ENCODE measurements at regions not wholly inside any gene's neighbourhood (a gene's known extent, or its start where the extent isn't known, plus 50 kb on each side); places are given as distances from the start of the nearest gene placed in this dataset.

- no peak for DNase-seq
Measured at GRCh38 chr15:62377736-62378480, 212.8 kb upstream of the C2CD4B start.

- no peak for DNase-seq
Measured at GRCh38 chr15:62378772-62379498, 213.8 kb upstream of the C2CD4B start.

DNA sequence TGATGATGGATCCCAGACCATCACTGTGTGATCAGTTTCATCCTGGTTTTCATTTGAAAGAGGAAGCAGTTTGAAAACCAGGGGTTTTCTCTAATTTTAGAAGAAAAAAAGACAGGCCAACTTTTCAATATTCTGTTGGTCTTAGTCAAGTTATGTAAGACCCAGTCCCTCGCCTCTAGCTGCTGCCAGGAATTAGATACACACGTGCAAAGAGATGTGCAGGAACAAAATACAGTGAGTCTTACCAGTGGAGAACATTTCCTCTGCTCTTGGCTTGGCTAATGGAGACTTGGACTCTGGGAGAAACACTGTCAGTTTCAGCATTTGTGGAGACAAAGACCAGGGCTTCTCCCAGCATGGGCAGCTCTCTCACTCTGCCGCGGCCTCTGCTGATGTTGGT is 214.9 kb upstream of the C2CD4B start:
- no peak for DNase-seq

- no peak for DNase-seq
Measured at GRCh38 chr15:62382046-62382445, 217.0 kb upstream of the C2CD4B start.

- DNase-seq = peak; percentile 55
Measured at GRCh38 chr15:62389885-62390790, 225.1 kb upstream of the C2CD4B start, which contains the start of gene TLN2. Gene TLN2 (plus strand): TSS chr15:62390550.

- peak; percentile 1 for DNase-seq
Measured at GRCh38 chr15:62390791-62391640, 225.9 kb upstream of the C2CD4B start.

DNA sequence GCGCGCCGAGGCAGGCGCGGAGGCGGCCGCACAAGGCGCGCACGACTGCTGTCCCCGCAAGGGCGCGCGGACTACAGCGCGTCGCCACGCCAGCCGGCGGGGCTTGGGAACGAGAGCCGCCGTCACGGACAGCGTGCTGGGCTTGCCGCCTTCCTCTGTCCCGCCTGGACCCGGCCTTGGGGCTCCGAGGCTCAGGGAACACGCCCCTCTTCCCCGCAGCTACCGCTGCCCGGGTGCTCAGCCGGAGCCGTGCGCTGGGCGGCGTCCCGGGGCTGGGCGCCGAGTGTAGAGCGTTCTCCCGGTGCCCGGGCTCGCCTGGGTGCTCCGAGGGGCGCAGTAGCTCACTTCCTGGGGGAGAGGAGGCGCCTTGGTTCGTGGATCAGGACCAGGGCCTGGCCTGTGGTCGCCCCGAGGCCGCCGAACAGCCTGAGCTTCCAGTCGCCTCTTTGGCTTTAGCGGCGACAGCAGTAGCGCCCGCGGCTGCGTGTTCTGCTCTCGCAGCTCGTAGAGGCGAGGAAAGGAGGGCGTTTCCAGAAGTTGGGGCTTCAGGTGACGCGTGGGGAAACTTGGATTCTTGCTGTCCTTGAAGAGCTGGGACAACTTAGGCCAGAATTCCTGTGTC is 226.7 kb upstream of the C2CD4B start:
- DNase-seq = peak; percentile 8

GRCh38 chr15:62392376-62392775 is 227.3 kb upstream of the C2CD4B start:
- peak; percentile 6 for DNase-seq

DNA sequence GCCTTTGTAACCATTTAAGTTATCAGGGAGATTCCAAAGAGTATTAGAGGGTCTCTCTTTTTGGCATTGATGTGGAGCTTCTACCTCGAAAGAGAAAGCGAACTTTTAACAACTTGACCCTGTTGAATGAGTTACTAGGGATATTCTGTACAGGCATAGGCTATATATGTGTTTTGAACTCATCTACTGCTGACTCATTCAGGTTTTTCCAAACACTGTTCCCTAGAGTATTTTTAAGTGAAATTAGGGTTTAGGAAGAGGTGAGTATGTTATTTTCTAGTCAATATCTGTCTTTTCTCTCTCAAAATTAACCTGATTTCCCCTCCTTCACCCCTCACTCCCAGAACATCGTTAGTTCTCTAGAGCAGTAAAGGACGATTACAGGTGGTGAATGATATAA is 228.1 kb upstream of the C2CD4B start:
- no peak for DNase-seq

GRCh38 chr15:62394079-62394478 is 229.0 kb upstream of the C2CD4B start:
- no peak for DNase-seq

GRCh38 chr15:62400778-62401177 is 235.7 kb upstream of the C2CD4B start:
- DNase-seq = no peak

DNA sequence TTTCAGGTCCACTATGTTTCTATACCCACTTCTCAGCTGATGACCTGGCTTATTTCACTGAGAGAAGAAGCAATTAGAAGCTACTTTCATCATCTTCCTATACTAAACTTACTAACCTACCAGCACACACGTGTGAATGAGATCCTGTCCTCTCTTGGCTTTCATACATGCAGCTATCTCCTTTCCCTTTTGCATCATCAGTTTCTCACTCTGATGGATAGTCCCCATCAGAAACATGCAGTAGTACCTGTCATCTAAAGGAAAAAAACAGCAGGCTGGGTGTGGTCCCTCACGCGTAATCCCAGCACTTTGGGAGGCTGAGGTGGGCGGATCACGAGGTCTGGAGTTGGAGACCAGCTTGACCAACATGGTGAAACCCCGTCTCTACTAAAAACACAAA is 237.6 kb upstream of the C2CD4B start:
- no peak for DNase-seq

- no peak for DNase-seq
Measured at GRCh38 chr15:62403164-62403809, 238.2 kb upstream of the C2CD4B start.

- DNase-seq = no peak
Measured at GRCh38 chr15:62404194-62404985, 239.3 kb upstream of the C2CD4B start.

GRCh38 chr15:62406305-62406891 is 241.3 kb upstream of the C2CD4B start:
- no peak for DNase-seq

DNA sequence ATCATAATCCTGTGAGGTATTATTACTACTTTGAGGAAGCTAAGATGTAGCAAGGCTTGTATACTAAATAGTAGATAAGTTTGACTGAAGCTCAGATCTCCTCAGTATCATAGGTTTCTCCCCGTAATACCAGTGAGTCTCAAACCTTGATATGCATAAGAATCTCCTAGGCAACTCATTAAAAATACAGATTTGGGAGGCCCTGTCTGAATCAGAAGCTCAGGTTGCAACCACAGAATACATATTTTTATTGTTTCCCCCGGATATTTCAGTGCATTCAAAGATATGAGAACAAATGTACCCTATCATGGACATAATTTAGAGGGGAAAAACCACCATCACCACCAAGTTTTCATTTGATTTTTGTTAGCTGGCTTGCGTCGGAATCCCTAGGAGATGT is 242.1 kb upstream of the C2CD4B start:
- DNase-seq = no peak

DNA sequence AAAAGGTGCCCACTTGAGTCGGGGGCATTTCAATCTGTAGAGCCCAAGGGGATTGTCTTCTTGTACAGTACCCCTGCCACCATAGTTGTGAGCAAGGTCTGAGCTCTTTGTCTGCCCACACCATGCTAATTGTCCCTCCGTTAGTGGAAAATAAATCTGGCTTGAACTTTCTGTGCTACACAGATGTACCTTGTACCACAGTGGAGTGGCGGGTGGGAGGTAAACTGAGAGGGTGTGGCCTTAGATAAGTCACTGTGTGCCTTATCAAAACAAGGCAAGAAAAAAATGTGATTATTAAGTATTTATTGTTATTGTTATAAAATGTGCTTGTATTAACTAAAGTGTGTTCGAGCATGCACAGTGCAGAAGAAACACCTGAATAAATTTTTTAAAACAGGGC is 242.9 kb upstream of the C2CD4B start:
- DNase-seq = no peak

GRCh38 chr15:62409466-62409865 is 244.4 kb upstream of the C2CD4B start:
- no peak for DNase-seq

DNA sequence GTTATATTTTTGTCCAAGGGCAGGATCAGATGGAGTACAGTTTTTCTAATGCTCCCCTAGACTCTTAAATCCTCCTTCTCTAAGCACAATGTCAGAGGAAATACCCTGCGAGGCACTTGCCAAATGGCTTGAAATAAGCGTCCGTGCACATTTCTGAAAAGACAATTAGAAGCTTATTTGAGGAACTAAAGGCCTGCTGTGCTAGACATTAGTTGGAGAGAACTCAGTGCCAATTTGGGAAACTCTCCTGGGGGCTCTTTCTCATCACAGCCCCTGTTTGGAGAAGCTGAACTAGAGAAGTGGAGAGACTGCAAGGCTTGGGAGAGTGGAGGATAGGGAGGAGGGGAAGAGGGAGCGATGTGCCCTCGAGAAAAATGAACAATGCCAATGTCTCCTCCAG is 247.6 kb upstream of the C2CD4B start:
- DNase-seq = no peak

- DNase-seq = no peak
Measured at GRCh38 chr15:62413153-62413552, 248.1 kb upstream of the C2CD4B start.

Data from CD4-positive, alpha-beta T cell treated with Interleukin-10 for 1 hour (primary cell).